Loucy (cell line): ENCODE measurements at regions not wholly inside any gene's neighbourhood (a gene's known extent, or its start where the extent isn't known, plus 50 kb on each side); places are given as distances from the start of the nearest gene placed in this dataset.

Source experiments
- CTCF ChIP-seq: fragments of 200-600 bp; sonication (generic); conservative IDR thresholded peaks from 2 replicates; pipeline ENCODE4 v1.5.1; 2014; ENCODE audit warnings: mild to moderate bottlenecking, antibody characterized with exemption, low read length
- EZH2phosphoT487 ChIP-seq: fragments of 200-600 bp; IDR thresholded peaks from 2 replicates; pipeline ENCODE4 v1.6.1; 2018; ENCODE audit warnings: antibody characterized with exemption, mild to moderate bottlenecking, moderate library complexity, borderline replicate concordance

GRCh38 chr21:31416465-31416864, 72.4 kb upstream of the TIAM1 start:
- no peak for TF ChIP-seq CTCF
- TF ChIP-seq EZH2phosphoT487 = no peak
